NCI-H748 treated with DMSO at 0.1 percent for 48 hours (cell line): ENCODE measurements at regions not wholly inside any gene's neighbourhood (a gene's known extent, or its start where the extent isn't known, plus 50 kb on each side); places are given as distances from the start of the nearest gene placed in this dataset.

ENCODE experiments used
- DNase-seq: peaks from one replicate; lab custom pipeline; 2025; lab: John Stamatoyannopoulos, UW

GRCh38 chr10:78876449-78876848 lies 192.3 kb upstream of the ZMIZ1 start:
- no peak for DNase-seq

GRCh38 chr10:78879621-78880020 lies 189.1 kb upstream of the ZMIZ1 start:
- no peak for DNase-seq

- DNase-seq, result no peak
Observed at GRCh38 chr10:78886129-78886528, 182.6 kb upstream of the ZMIZ1 start.

- DNase-seq, result no peak
Observed at GRCh38 chr10:78889536-78890063, 179.2 kb upstream of the ZMIZ1 start.

DNA sequence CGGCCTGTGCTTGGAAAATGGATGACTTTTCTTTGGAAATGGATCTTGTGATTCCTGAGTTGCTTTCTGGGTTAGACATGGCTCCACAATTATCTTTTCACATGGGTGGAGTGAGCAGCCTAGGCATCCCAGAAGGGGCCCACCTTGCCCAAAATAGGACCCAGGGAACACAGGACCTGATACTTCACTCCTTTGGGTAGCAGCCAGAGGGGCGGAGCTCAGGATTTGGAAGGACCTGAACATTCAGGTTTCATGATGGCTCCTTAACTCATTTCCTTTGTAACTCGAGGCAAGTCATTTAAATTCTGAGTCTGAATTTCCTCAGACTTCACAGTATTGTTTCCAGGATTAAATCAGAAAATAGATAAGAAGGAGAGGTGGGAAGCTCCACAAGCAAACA lies 178.3 kb upstream of the ZMIZ1 start:
- DNase-seq, result no peak

DNA sequence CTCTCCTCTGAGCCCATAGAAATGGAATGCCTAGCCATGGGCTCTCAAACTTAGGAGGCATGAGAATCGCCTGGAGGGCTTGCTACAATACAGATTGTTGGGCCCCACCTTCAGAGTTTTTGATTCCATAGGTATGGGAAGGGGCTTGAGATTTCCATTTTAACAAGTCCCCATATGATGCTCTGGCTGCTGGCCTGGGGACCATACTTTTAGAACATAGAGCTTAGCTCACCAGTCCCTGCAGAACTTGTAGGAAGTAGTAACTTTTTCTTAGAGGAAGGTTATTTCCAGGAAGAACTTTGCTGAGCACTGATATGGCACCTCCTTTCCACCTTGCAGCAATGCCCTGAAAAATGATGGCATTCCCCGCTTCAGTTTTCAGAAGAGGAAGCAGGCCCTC lies 177.0 kb upstream of the ZMIZ1 start:
- no peak for DNase-seq

- no peak for DNase-seq
Observed at GRCh38 chr10:78892338-78893176, 176.2 kb upstream of the ZMIZ1 start.

- no peak for DNase-seq
Observed at GRCh38 chr10:78893217-78893616, 175.5 kb upstream of the ZMIZ1 start.

DNA sequence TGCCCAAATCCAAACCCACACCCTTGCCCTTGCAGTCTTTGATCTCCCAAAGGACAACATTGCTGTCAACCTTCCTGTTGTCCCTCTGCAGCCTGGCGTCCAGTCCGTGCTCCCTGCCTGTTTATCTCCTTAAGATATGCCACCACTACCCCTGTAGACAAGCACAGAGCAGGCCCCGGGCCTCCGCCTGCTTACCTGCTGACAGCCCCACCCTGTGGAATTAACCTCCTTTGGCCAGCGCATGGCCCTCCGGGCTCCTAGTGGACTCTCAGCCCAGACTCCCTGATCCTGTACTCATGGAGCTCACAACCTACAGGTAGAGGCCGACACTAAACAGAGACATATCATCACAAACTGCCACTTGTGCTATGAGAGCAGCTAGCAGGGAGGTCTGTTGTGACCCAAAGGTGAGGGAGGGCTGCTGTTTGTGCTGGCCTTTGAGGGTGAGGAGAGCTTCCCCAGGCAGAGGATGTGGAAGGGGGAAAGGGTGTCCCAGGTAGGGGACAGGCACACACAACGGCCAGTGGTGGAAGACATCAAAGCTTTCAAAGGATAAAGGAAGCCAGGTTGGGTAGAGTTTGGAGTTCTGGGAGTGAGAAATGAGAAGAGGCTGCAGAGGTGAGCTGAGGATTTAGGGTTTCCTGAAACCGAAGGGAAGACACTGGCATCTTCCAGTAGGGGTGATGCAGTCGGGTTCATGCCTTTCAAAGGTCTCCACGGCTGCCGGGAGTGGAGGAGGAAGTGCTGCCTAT lies 174.5 kb upstream of the ZMIZ1 start:
- DNase-seq, result no peak

- no peak for DNase-seq
Observed at GRCh38 chr10:78894841-78895195, 173.9 kb upstream of the ZMIZ1 start.

DNA sequence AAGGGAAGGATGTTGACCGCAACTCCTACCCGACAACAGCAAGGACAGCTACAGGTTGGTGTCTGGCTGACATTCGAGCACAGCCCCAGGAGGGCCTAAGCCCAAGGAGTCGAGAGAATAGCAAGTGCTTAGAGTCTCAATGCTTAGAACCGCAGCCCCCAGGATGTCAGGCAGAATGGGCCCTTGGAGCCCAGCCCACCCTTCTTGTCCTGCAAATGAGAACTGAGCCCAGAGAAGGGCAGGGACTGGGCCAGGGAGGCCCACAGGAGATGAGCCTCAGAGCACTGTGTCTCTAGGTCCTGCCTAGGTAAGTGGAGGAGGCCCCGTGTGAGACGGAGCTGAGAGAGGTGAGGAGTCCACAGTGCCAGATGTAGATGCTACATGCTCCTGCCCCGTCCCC lies 173.3 kb upstream of the ZMIZ1 start:
- DNase-seq, result no peak

GRCh38 chr10:78896159-78896928 lies 172.4 kb upstream of the ZMIZ1 start:
- DNase-seq, result no peak

GRCh38 chr10:78898341-78899097 lies 170.2 kb upstream of the ZMIZ1 start:
- DNase-seq, result no peak

DNA sequence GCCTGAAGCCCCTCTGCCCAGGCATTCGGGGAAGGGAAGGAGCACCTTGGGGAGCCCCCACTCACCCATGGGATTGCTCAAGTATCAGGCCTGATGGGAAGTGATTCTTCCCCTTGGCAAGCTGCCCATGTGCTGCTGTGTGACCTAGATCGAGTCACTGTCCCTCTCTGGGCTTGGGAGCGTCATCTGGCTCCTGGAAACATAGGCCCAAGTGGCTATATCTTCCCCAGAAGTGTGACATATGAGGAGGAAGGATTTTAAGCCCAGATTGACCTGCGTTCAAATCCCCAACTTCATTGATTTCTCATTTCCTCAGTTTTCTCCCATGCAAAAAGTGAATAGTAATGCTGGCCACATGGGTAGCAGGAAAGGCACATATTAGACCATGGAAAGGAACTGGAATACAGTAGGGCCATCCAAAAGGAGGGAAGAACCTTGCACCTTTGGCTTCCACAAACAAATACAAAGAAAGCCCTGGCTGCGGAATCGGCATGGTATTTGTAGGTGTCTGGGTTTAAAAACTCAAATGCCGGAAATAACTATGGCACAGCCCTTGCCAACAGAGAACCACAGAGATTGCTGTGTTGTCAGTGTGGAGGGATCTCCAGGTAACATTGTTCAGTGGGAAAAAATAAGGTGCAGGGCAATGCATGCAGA lies 169.5 kb upstream of the ZMIZ1 start:
- no peak for DNase-seq

DNA sequence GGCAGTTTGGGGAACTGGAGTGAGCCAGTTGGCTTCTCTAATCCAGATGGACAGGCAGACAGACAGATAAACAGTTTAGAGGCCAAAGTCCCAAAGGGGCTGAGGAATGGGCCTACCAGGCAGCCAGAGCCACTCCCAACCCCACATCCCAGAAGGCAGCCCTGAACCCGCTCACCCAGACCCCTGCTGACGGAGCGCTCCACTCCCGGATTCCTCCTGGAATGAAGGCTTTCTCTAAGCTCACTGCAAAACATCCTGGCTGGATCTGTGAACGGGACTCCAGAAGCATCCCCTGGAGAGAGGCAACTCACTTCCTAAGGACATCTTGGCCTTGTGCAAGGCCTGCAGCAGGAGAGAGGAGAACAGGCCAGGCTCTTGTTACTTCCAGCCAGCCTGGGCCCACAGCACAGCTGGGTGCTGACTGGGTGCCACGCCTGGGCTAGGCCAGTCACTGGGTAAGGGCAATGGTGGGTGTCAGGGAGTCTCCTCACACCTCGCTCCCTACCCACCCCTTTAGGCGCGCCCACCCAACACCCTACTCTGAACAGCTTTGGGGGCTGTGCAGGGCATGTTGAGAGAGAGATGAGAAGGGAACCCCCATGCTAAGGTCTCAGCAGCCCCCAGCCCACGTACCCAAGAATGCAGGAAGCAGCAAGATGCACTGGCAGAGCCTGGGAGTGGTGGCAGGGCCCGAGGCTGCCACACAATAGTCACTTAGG lies 168.6 kb upstream of the ZMIZ1 start:
- DNase-seq, result no peak

GRCh38 chr10:78900715-78901430 lies 167.9 kb upstream of the ZMIZ1 start:
- no peak for DNase-seq

- no peak for DNase-seq
Observed at GRCh38 chr10:78901694-78902093, 167.1 kb upstream of the ZMIZ1 start.

- no peak for DNase-seq
Observed at GRCh38 chr10:78902815-78903214, 166.0 kb upstream of the ZMIZ1 start.

GRCh38 chr10:78903341-78903940 lies 165.3 kb upstream of the ZMIZ1 start:
- no peak for DNase-seq
